Osteocyte (in vitro differentiated cells): ENCODE measurements at regions not wholly inside any gene's neighbourhood (a gene's known extent, or its start where the extent isn't known, plus 50 kb on each side); places are given as distances from the start of the nearest gene placed in this dataset.
A peak's percentile ranks its signal among the peaks of the same experiment; 100 is the strongest.

ENCODE experiments used
- DNase-seq: peaks from one replicate; pipeline ENCODE4 v3.0.0; 2021; ENCODE audit warnings: mixed read lengths; ENCODE audit not compliant: unreplicated experiment; ENCODE audit errors: extremely low spot score
- H3K27ac Mint-ChIP-seq: one replicate; pipeline ENCODE4 v1.8.0; 2021; ENCODE audit warnings: mild to moderate bottlenecking, mixed read lengths; ENCODE audit not compliant: unreplicated experiment
- H3K27me3 Mint-ChIP-seq: one replicate; pipeline ENCODE4 v1.8.0; 2021; ENCODE audit warnings: mixed read lengths; ENCODE audit not compliant: unreplicated experiment
- H3K36me3 Mint-ChIP-seq: one replicate; pipeline ENCODE4 v1.8.0; 2021; ENCODE audit warnings: mixed read lengths; ENCODE audit not compliant: unreplicated experiment
- H3K4me1 Mint-ChIP-seq: one replicate; pipeline ENCODE4 v1.8.0; 2021; ENCODE audit warnings: mixed read lengths; ENCODE audit not compliant: unreplicated experiment
- H3K4me3 Mint-ChIP-seq: one replicate; pipeline ENCODE4 v1.8.0; 2021; ENCODE audit warnings: mild to moderate bottlenecking, moderate library complexity, mixed read lengths; ENCODE audit not compliant: unreplicated experiment
- H3K9me3 Mint-ChIP-seq: one replicate; pipeline ENCODE4 v1.8.0; 2021; ENCODE audit warnings: mixed read lengths; ENCODE audit not compliant: unreplicated experiment
- TF ChIP-seq, protein P1 (sequence below): fragments of 200-600 bp; sonication (generic); IDR thresholded peaks from 2 replicates; pipeline ENCODE4 v1.5.0; 2021; ENCODE audit warnings: antibody characterized with exemption, mild to moderate bottlenecking, moderate library complexity

DNA sequence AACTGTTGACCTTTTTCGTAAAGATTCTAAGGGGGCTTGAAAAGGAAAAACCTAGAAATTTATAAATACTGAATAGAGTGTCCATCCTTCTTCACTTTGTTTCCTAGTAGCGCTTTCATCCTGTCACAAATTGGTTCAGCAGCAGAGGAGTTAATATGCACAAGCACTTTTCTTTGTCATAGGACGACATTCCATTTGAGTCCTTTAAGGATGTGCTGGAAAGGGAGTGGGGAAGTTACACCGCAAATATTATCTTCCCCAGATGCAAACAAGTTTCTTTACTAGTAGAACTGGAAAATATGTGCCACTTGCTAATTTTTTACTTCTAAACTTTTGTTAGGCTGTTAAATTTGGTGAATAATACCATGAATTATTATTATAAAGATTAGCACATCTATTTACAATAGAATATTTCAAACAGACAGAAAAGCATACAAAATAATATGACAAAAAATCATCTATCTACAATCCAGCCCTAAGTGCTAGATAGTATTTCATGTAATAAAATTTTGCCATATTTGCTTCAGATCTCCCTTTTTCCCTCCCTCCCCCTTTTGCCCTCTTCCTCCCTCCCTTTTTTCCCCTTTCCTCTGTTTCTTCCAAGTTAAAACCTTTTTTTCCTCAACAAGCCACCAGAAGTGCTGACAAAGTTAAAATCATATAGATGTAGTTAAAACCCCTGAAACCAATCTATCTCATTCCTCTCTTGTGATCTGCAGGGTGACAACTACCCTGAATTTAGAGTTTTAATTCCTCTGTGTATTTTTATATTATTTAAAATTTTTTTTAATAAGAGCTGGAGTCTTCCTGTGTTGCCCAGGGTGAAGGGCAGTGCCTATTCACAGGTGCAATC, 50.5 kb upstream of the MAP4K3 start:
- Mint-ChIP-seq H3K4me3 (no peak overlapping the region), H3K9me3 (no peaks in the 10 kb centered on the region), H3K36me3 (no peaks in the 10 kb centered on the region), H3K27me3 (no peaks in the 10 kb centered on the region), H3K27ac (no peak overlapping the region), H3K4me1 (peaks cover 30% of the 10 kb centered on the region)
- TF ChIP-seq, protein P1, sequence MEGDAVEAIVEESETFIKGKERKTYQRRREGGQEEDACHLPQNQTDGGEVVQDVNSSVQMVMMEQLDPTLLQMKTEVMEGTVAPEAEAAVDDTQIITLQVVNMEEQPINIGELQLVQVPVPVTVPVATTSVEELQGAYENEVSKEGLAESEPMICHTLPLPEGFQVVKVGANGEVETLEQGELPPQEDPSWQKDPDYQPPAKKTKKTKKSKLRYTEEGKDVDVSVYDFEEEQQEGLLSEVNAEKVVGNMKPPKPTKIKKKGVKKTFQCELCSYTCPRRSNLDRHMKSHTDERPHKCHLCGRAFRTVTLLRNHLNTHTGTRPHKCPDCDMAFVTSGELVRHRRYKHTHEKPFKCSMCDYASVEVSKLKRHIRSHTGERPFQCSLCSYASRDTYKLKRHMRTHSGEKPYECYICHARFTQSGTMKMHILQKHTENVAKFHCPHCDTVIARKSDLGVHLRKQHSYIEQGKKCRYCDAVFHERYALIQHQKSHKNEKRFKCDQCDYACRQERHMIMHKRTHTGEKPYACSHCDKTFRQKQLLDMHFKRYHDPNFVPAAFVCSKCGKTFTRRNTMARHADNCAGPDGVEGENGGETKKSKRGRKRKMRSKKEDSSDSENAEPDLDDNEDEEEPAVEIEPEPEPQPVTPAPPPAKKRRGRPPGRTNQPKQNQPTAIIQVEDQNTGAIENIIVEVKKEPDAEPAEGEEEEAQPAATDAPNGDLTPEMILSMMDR = no peak
- no peak for DNase-seq

DNA sequence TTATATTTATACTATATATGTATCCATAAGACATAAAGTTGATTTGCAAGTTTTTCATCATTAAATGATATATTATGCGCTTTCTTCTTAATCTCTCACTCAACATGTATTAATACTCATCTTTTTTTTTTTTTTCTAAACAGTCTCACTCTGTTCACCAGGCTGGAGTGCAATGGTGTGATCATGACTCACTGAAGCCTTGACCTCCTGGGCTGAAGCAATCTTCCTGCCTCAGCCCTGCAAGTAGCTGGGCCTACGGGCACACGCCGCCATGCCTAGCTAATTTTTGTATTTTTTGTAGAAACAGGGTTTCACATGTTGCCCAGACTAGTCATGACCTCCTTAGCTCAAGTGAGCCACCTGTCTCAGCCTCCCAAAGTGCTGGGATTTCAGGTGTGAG, 51.4 kb upstream of the MAP4K3 start:
- no peaks in the 10 kb centered on the region for H3K27me3 Mint-ChIP-seq
- H3K27ac Mint-ChIP-seq = peak overlapping the region; percentile 35
- H3K4me3 Mint-ChIP-seq = no peak overlapping the region

DNA sequence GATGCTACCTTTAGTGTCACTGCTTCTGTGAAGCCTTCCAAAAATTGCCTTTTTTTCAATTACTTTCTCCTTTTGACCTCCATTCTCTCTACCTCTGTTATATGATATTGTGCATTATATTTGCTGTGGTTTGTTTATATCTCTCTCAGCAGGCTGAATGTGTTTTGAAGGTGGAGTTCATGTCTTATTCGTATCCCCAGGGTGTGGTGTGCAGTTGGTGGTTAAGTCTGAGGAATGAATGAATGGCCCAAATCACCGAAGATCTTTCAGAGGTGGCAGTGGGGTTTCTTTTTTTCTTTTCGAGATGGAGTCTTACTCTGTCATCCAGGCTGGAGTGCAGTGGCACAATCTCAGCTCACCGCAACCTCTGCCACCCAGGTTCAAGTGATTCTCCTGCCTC, 53.5 kb upstream of the MAP4K3 start:
- no peaks in the 10 kb centered on the region for H3K36me3 Mint-ChIP-seq
- TF ChIP-seq, protein P1 = no peak
- H3K27ac Mint-ChIP-seq = no peak overlapping the region
- H3K4me1 Mint-ChIP-seq = peaks cover 33% of the 10 kb centered on the region
- no peaks in the 10 kb centered on the region for H3K27me3 Mint-ChIP-seq
- no peak overlapping the region for H3K4me3 Mint-ChIP-seq
- no peak for DNase-seq
- H3K9me3 Mint-ChIP-seq = no peaks in the 10 kb centered on the region

More for the DNA sequence above, 51.4 kb upstream of the MAP4K3 start:
- peaks cover 31% of the 10 kb centered on the region for H3K4me1 Mint-ChIP-seq
- no peak for DNase-seq
- H3K9me3 Mint-ChIP-seq = no peaks in the 10 kb centered on the region
- no peaks in the 10 kb centered on the region for H3K36me3 Mint-ChIP-seq
- TF ChIP-seq, protein P1 = no peak

DNA sequence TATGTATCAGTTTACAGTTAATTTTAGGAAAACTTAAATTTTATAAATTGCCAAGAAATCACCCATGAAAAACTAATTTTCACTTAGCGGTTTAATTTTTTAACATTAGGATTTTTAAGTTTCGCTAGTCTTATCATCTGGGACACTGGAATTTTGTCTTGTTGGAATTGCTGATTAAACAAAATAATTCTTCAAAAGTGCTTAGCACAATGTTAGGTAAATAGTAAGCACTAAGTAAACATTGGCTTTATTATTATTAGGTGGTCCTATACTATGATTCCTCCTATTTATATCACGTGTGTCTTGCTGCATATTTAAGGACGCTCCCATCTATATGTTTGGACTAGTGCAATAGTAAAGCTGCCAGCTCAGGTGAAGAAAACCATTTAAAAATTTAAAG, 54.6 kb upstream of the MAP4K3 start:
- DNase-seq = no peak
- Mint-ChIP-seq H3K9me3 (no peaks in the 10 kb centered on the region), H3K36me3 (no peaks in the 10 kb centered on the region), H3K27me3 (no peaks in the 10 kb centered on the region), H3K4me1 (peaks cover 34% of the 10 kb centered on the region), H3K27ac (no peak overlapping the region), H3K4me3 (no peak overlapping the region)
- TF ChIP-seq, protein P1 = no peak

DNA sequence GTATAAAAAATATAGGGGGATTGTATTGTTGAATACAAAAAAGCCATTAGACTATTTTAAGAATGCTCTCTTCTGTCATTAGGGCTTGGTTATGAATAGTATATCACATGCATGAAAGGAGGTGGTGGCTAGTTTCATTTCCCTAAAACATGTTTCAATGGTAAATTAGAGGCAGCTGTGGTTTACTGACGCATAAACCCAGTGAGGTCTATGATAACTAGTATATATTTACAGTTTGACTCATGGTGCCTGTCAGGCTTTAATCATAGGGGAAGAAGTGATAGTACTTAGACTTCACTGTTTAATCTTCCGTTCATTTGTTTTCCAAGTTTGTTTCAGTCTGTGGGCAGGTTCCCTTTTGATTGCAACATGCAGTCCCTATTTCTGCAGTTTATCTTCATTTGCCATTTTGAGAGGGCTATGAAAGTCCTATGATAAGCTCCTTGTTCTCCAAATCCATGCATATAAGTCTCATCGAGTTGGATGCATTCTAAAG, 55.1 kb upstream of the MAP4K3 start:
- Mint-ChIP-seq H3K27ac (peak overlapping the region; percentile 29), H3K9me3 (no peaks in the 10 kb centered on the region), H3K4me3 (no peak overlapping the region), H3K4me1 (peaks cover 37% of the 10 kb centered on the region), H3K27me3 (no peaks in the 10 kb centered on the region), H3K36me3 (no peaks in the 10 kb centered on the region)
- TF ChIP-seq, protein P1 = no peak
- DNase-seq = no peak
